VCaP (cell line): ENCODE measurements at regions not wholly inside any gene's neighbourhood (a gene's known extent, or its start where the extent isn't known, plus 50 kb on each side); places are given as distances from the start of the nearest gene placed in this dataset.

ENCODE experiments used
- H3K27ac ChIP-seq: fragments of 450-650 bp; 2 replicates; pipeline ENCODE4 v1.5.1; 2017
- CTCF ChIP-seq: fragments of 450-650 bp; conservative IDR thresholded peaks from 2 replicates; pipeline ENCODE4 v1.5.1; 2017; ENCODE audit warnings: mild to moderate bottlenecking, moderate library complexity

DNA sequence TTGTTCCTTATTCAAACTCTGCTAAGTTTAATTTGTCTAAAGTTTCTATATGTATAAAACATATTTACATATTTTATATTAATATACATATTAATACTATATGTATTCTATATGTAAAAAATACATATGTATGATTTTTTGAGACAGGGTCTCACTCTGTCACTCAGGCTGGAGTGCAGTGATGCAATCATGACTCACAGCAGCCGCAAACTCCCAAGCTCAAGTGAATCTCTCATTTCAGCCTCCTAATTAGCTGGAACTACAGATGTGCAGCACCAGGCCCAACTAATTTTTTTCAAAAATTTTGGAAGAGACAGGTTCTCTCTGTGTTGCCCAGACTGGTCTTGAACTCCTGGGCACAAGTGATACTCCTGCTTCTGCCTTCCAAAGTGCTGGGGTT is 684.9 kb downstream of the TRAM1L1 start:
- no peak overlapping the region for H3K27ac ChIP-seq
- TF ChIP-seq CTCF = no peak

DNA sequence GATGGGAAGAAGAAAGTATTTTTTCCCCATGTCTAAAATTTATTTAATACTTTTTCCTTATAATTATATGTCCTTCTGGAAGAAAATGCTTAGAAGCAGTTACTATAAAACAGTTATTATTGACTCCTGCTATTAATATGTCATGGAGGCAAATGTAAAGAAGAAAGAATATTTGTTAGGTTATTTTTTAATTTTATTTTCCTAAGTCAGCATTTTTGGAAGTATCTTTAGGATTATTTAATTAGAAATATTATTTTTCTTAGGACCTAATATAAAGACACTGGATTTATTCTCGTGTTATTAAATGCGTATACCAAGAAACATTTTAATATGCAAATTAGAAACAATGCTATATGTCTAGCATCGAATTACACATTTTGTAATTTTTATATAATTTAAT is 687.7 kb downstream of the TRAM1L1 start:
- TF ChIP-seq CTCF = no peak

GRCh38 chr4:116397291-116397690 is 688.1 kb downstream of the TRAM1L1 start:
- no peak overlapping the region for H3K27ac ChIP-seq
- TF ChIP-seq CTCF = no peak

More for the DNA sequence above, 687.7 kb downstream of the TRAM1L1 start:
- H3K27ac ChIP-seq = no peak overlapping the region

GRCh38 chr4:116395408-116395807 is 690.0 kb downstream of the TRAM1L1 start:
- TF ChIP-seq CTCF = no peak
- H3K27ac ChIP-seq = no peak overlapping the region

GRCh38 chr4:116391020-116391419 is 694.4 kb downstream of the TRAM1L1 start:
- TF ChIP-seq CTCF = no peak
- no peak overlapping the region for H3K27ac ChIP-seq

DNA sequence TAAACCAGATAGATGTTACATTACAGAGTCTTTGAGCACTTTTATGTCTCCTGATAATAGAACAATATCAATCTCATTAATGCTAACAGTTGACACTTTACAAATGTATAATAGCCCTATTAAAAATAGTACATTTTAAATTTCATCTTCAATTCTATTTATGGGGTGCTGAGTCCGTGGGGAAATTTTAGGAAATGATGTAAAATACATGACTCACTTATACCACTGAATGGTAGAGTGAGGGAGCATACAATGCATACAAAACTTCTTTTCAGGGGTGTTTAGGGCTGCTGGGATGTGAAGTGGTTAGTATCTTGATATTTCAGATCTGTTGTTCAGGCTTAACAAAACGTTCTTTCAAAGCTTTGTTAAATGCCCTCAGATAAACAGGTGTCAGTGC is 696.2 kb downstream of the TRAM1L1 start:
- TF ChIP-seq CTCF = no peak
- no peak overlapping the region for H3K27ac ChIP-seq

DNA sequence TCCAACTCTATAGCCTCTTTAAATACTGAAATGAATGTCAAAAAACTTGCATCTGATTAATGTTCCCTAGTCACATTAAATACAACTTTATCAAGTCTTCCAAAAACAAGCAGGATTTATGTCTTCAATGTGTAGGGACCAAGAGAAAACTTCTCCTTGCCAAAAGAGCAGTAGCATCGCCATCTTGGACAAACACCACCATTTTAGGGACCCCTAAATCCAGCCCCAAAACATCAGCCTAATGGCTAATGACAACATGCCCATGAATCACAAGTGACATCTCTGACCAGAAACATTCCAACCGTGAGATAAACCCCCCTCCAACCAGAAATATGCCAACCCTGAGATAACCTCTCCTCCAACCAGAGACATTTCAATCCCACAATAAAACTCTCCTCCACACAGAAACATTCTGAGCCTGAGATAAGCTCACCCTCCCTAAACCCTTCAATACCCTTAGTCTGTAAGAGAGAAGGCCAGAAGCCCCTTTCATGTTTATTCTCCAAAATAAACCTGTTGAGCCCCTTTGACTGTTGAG is 697.4 kb downstream of the TRAM1L1 start:
- no peak for TF ChIP-seq CTCF
- no peak overlapping the region for H3K27ac ChIP-seq
